Left colon (tissue), 2 donors: ENCODE measurements at regions not wholly inside any gene's neighbourhood (a gene's known extent, or its start where the extent isn't known, plus 50 kb on each side); places are given as distances from the start of the nearest gene placed in this dataset.
A peak's percentile ranks its signal among the peaks of the same experiment; 100 is the strongest.

ENCODE experiments used
- ATAC-seq: fragments of 200-7000 bp; cut with Tn5 transposase; one replicate; pipeline ENCODE4 v1.9.1; 2020; ENCODE audit warnings: mild to moderate bottlenecking, moderate library complexity
- DNase-seq, 2 donors: peaks; one replicate each; pipeline ENCODE4 v3.0.0-alpha.2; 2020
- intact Hi-C, 2 donors: fragments of 100-400 bp; cut with DNase I in 1 of 2; cut with micrococcal nuclease in 1 of 2; formaldehyde crosslinking; loops; one replicate each; pipeline versions ENCODE4 v1.11.2 to v1.14.0; 2022; cut with DNase I, micrococcal nuclease
- donor health status: DM: no; HTN: no; CAD: no.
- donor health status: DM: yes; HTN: yes; CAD: no.

GRCh38 chr6:12221856-12222255 is 68.3 kb upstream of the EDN1 start:
- DNase-seq = no peak
- ATAC-seq = no peak
- intact Hi-C loops = no loop called here

- DNase-seq (no peak), ATAC-seq (no peak)
- intact Hi-C loops = no loop called here
Measured at GRCh38 chr6:12222405-12223366, 67.5 kb upstream of the EDN1 start.

- DNase-seq (no peak), ATAC-seq (no peak)
- intact Hi-C loops = no loop called here
Measured at GRCh38 chr6:12223383-12223782, 66.8 kb upstream of the EDN1 start.

- DNase-seq = no peak
- intact Hi-C loops = no loop called here
- ATAC-seq = no peak
Measured at GRCh38 chr6:12224251-12224650, 65.9 kb upstream of the EDN1 start.

- ATAC-seq = peak; percentile 96
- intact Hi-C loops = no loop called here
- peak; percentile 51 to 65 for DNase-seq
Measured at GRCh38 chr6:12228447-12229146, 61.6 kb upstream of the EDN1 start.

GRCh38 chr6:12229332-12229731 is 60.8 kb upstream of the EDN1 start:
- ATAC-seq (peak; percentile 44), DNase-seq (no peak)
- intact Hi-C loops = no loop called here

GRCh38 chr6:12230523-12230922 is 59.6 kb upstream of the EDN1 start:
- intact Hi-C loops = loop anchor here in 1 of 2 donors (5.0 kb wide), 3 partner anchors 78 to 643 kb away; no protein-coding TSS in a partner anchor
- no peak for ATAC-seq

GRCh38 chr6:12232339-12232738 is 57.8 kb upstream of the EDN1 start:
- intact Hi-C loops = loop anchor here in 1 of 2 donors (5.0 kb wide), 3 partner anchors 80 to 645 kb away; no protein-coding TSS in a partner anchor
- ATAC-seq = no peak
- DNase-seq = no peak

More at GRCh38 chr6:12230523-12230922, 59.6 kb upstream of the EDN1 start:
- no peak for DNase-seq

- no peak for ATAC-seq
- intact Hi-C loops = loop anchor here in 1 of 2 donors (5.0 kb wide), 3 partner anchors 81 to 646 kb away; no protein-coding TSS in a partner anchor
- no peak for DNase-seq
Measured at GRCh38 chr6:12232821-12233220, 57.3 kb upstream of the EDN1 start.

- intact Hi-C loops = loop anchor here in 1 of 2 donors (5.0 kb wide), 3 partner anchors 82 to 647 kb away; no protein-coding TSS in a partner anchor
- ATAC-seq (peak; percentile 86), DNase-seq (peak; percentile 28 to 35)
Measured at GRCh38 chr6:12233693-12234571, 56.2 kb upstream of the EDN1 start.

GRCh38 chr6:12235341-12235740 is 54.8 kb upstream of the EDN1 start:
- intact Hi-C loops = no loop called here
- DNase-seq (no peak), ATAC-seq (no peak)

- ATAC-seq = no peak
- intact Hi-C loops = no loop called here
Measured at GRCh38 chr6:12238219-12238618, 51.9 kb upstream of the EDN1 start.

More at GRCh38 chr6:12238219-12238618, 51.9 kb upstream of the EDN1 start:
- DNase-seq = no peak
